T-helper 2 cell treated with Interferon-gamma antibody and Interleukin-4, amounts not matched to agents 5 μg/mL and 100 μg/mL, for 36 hours (primary cell): ENCODE measurements at regions not wholly inside any gene's neighbourhood (a gene's known extent, or its start where the extent isn't known, plus 50 kb on each side); places are given as distances from the start of the nearest gene placed in this dataset.
"Not testable (repeated sequence)": the region's sequence is repeated elsewhere in the genome, so short reads cannot be mapped to it uniquely, and the experiment has no call there.

Experiments used
- DNase-seq: peaks from one replicate; pipeline ENCODE4 v3.0.0; 2021; ENCODE audit warnings: low spot score
- H3K27ac Mint-ChIP-seq: one replicate; pipeline ENCODE4 v1.8.0; 2021; ENCODE audit warnings: mild to moderate bottlenecking, mixed read lengths
- H3K27me3 Mint-ChIP-seq: one replicate; pipeline ENCODE4 v1.8.0; 2021; ENCODE audit warnings: low read depth, mixed read lengths
- H3K36me3 Mint-ChIP-seq: one replicate; pipeline ENCODE4 v1.8.0; 2021; ENCODE audit warnings: low read depth, mixed read lengths
- H3K4me1 Mint-ChIP-seq: one replicate; pipeline ENCODE4 v1.8.0; 2021; ENCODE audit warnings: low read depth, mixed read lengths
- H3K4me3 Mint-ChIP-seq: one replicate; pipeline ENCODE4 v1.8.0; 2022; ENCODE audit warnings: mild to moderate bottlenecking, moderate library complexity, mixed read lengths
- H3K9me3 Mint-ChIP-seq: one replicate; pipeline ENCODE4 v1.8.0; 2021; ENCODE audit warnings: mixed read lengths

DNA sequence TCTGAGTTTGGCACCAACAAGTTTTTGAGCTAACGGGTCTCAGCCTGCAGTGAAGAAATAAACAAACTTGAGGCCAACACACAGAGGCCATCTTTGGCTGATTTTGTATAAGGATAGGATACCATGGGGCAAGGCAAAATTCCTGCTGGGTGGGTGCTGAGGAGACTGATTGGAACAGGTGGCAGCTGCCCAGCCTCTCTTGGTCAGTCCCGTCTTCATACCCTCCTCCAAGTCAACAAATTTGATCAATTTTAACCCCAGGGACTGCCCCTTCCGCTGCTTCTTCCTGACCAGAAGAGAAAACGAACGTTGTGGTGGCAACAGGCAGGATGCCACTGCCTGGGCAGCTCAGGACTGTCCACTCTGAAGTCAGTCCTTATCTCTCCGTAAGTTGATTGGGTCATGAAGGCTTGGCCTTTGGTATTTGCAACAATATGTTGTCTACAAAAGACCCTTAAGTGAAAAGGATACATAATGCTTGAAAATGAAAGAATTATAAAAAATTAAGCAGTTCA is 139.3 kb downstream of the SPP2 start:
- Mint-ChIP-seq H3K27ac (no peak overlapping the region), H3K4me1 (peaks cover 4% of the 10 kb centered on the region), H3K9me3 (peaks cover 3% of the 10 kb centered on the region), H3K36me3 (no peaks in the 10 kb centered on the region), H3K27me3 (peaks cover 50% of the 10 kb centered on the region), H3K4me3 (no peak overlapping the region)
- no peak for DNase-seq

DNA sequence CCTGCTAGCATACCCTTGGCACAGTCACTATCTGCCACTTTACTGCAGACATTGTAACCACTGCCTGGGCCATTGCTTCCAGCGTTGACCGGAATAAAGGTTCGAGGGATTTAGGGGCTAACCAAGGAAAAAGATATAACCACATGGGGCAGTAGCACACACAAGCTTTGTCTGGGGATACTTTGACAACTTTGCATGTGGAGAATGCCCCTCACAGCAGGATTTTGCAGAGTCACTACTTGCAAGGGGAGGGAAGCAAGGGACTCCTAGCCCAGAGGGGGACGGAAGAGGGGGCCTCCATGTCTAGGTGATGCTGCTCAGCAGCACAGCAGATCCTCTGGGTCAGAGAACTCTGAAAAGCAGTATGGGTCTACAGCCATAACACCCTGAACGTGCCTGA is 138.7 kb downstream of the SPP2 start:
- DNase-seq = no peak
- H3K36me3 Mint-ChIP-seq = no peaks in the 10 kb centered on the region
- H3K4me1 Mint-ChIP-seq = peaks cover 4% of the 10 kb centered on the region
- no peak overlapping the region for H3K4me3 Mint-ChIP-seq
- peaks cover 53% of the 10 kb centered on the region for H3K27me3 Mint-ChIP-seq
- H3K27ac Mint-ChIP-seq = no peak overlapping the region
- H3K9me3 Mint-ChIP-seq = peaks cover 3% of the 10 kb centered on the region

DNA sequence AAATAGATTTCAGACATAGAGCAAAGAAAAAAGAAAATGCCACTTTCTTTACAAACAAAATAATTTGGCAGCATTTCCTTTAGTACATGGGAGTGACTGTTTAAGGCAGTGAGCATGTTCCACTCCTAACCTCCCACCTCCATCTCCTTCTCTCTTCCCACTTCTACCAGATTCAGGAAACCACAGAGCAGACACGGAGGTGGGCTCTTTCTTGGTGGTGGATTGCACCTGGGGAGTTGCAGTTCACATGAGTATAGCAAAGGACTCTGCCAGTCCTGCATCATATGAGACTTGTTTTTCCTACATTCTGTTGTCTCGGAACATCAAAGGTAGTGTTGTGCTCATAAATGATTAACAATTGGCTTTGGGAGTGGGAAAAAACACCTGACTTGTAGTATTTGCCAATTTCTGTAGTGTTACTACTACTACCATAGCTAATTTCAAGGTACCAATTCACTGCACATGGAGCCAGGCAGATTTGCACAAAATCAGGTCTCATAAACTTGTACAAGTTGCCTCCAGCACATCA is 137.2 kb downstream of the SPP2 start:
- no peak for DNase-seq
- no peak overlapping the region for H3K4me3 Mint-ChIP-seq
- H3K9me3 Mint-ChIP-seq = no peaks in the 10 kb centered on the region
- H3K36me3 Mint-ChIP-seq = no peaks in the 10 kb centered on the region
- H3K27me3 Mint-ChIP-seq = peaks cover 59% of the 10 kb centered on the region
- H3K27ac Mint-ChIP-seq = no peak overlapping the region
- H3K4me1 Mint-ChIP-seq = peaks cover 4% of the 10 kb centered on the region

DNA sequence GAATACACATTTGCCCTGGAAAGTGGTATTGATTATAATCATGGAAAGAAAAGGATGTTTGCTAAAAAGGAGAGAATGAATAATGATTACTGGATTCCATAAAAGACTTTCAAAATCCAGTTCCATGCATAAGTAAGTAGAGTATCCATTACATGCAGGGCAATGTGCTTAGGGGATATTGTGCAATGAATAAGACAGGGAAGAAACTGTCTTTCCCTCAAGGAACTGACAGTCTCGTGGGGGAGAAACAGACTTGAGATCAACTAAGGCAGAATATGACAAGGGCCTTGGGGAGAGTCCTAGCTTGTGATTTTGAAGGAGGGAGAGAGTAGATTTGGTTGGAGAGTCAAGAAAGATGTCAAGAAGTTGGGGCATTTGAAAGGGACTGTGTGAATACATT is 130.6 kb downstream of the SPP2 start:
- Mint-ChIP-seq H3K9me3 (no peaks in the 10 kb centered on the region), H3K4me1 (peaks cover 1% of the 10 kb centered on the region), H3K27me3 (peaks cover 64% of the 10 kb centered on the region), H3K27ac (no peak overlapping the region), H3K4me3 (no peak overlapping the region), H3K36me3 (no peaks in the 10 kb centered on the region)
- no peak for DNase-seq

DNA sequence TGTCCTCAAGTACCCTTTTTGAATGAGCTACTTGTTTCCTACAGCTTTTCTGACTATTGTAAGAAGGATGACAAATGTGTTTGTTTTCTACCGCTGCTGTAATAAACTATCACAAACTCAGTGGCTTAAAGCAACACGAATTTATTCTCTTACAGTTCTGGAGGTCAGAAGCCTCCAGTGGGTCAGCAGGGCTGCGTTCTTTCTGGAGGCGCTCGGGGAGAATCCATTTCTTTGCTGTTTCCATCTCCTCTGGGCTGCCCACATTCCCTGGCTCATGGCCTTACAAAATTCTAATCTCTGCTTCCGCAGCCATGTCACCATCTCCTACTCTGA is 128.5 kb downstream of the SPP2 start:
- Mint-ChIP-seq H3K36me3 (no peaks in the 10 kb centered on the region), H3K4me1 (peaks cover 1% of the 10 kb centered on the region), H3K27me3 (peaks cover 55% of the 10 kb centered on the region), H3K9me3 (no peaks in the 10 kb centered on the region), H3K27ac (no peak overlapping the region), H3K4me3 (no peak overlapping the region)
- DNase-seq = no peak

DNA sequence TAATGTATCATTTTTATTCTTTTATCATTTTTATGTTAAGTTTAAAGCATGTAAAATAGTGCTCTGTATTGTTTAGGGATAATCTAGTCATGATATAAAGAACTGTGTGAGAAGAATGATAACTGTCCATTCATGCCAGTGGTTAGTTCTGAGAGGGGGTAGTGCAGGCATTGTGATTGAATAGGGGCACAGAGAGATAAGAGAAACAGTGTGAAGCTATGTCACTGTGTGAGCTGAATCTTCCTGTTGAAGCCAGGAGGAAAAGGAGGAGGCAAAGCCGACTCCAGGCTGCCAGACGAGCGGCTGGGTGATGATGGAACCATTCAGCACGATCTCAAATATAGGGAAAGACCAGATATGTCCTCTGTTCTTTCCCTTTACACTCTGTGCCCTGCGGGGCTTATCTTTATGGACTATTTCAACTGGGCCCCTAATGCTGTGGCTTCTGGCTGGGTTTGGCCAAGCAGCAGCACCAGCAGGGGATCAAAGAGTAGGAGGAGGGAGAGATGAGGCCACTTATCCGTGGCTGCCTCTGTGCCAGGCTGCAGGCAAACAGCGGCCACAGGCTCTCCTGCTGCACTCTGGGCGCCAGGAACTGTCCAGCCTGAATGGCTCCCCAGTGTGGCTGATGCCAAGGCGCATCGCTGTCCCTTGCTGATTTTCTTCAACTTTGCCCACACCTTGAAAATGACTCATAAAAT is 128.0 kb downstream of the SPP2 start:
- H3K27ac Mint-ChIP-seq = no peak overlapping the region
- H3K27me3 Mint-ChIP-seq = peaks cover 51% of the 10 kb centered on the region
- peaks cover 1% of the 10 kb centered on the region for H3K4me1 Mint-ChIP-seq
- no peak for DNase-seq
- H3K4me3 Mint-ChIP-seq = no peak overlapping the region
- no peaks in the 10 kb centered on the region for H3K36me3 Mint-ChIP-seq
- no peaks in the 10 kb centered on the region for H3K9me3 Mint-ChIP-seq

DNA sequence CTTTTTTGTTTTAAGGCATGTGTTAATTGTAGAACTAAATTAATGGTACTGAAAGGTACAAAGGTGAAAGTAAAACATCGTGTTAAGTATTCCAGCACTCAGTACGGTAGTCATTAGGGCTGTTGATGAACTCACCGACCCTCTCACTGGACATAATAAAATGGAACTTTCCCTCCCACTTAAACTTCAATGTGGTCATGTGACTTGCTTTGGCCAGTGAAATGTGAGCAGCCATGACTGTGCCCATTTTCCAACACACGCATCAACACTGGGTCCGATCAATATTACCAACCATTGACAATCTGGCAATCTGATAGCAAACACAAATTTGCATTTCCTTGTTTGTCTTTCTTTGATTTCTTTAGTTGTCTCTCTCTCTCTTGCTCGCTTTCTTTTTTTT is 125.1 kb downstream of the SPP2 start:
- H3K4me1 Mint-ChIP-seq = peaks cover 7% of the 10 kb centered on the region
- no peaks in the 10 kb centered on the region for H3K36me3 Mint-ChIP-seq
- H3K4me3 Mint-ChIP-seq = no peak overlapping the region
- no peak overlapping the region for H3K27ac Mint-ChIP-seq
- DNase-seq = no peak
- H3K9me3 Mint-ChIP-seq = no peaks in the 10 kb centered on the region
- H3K27me3 Mint-ChIP-seq = peaks cover 34% of the 10 kb centered on the region

DNA sequence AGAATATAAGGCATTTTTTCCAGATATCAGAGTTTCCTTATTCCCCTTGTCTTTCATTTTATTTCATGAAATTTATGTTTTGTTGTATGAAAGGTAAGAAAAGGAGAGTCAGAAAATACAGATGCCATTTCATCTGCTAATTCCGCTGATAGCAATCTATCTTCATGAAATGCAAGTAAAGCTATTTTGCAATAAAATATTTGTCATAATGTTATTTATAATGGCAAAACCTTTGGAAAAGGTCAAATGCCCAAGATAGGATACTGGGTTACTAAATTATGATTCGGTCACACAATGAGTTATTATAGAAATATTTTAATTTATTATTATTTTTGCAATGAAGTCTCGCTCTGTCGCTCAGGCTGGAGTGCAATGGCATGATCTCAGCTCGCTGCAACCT is 124.2 kb downstream of the SPP2 start:
- no peak for DNase-seq
- H3K27ac Mint-ChIP-seq = no peak overlapping the region
- H3K36me3 Mint-ChIP-seq = no peaks in the 10 kb centered on the region
- H3K9me3 Mint-ChIP-seq = no peaks in the 10 kb centered on the region
- H3K4me1 Mint-ChIP-seq = peaks cover 7% of the 10 kb centered on the region
- H3K4me3 Mint-ChIP-seq = no peak overlapping the region
- peaks cover 26% of the 10 kb centered on the region for H3K27me3 Mint-ChIP-seq

DNA sequence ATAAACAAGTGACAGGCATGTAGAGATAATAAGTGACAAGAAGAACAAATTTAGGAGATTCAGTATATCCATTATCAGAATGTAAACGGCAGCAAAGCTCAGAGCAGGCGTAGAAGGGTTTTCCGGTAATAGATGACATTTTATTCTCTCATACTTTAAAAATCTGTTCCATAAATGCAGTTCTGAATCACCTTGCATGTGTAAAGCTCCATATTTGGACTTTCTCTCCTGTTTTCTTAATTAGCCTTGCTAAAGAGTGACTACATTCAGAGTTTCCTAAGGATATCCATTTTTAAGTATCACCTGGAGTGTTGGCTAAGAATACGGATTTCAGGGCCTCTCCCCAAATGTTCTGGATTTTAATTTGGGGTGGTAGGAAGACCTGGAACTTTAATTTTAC is 122.0 kb downstream of the SPP2 start:
- H3K27ac Mint-ChIP-seq = no peak overlapping the region
- no peak overlapping the region for H3K4me3 Mint-ChIP-seq
- H3K9me3 Mint-ChIP-seq = no peaks in the 10 kb centered on the region
- peaks cover 15% of the 10 kb centered on the region for H3K27me3 Mint-ChIP-seq
- no peak for DNase-seq
- H3K4me1 Mint-ChIP-seq = peaks cover 6% of the 10 kb centered on the region
- no peaks in the 10 kb centered on the region for H3K36me3 Mint-ChIP-seq

DNA sequence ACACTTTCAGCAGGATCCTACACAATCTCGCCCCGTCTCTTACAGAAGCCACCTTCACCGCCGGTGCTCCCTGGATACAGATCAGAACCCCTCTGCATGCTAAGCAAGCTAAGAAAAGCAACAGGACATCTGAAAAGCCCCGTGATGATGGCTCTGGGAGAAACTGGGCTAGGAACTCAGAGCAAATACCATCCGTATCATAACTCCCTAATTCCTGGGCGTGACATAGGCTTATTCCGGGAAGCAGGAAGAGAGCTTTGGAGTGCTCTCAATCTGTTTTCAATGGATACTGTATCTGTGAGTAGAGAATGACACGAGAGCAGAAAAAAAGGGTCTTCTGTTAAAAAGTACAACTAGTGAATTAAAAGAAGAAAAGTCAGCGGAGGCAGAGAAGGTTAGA is 121.6 kb downstream of the SPP2 start:
- Mint-ChIP-seq H3K4me3 (no peak overlapping the region), H3K27me3 (peaks cover 15% of the 10 kb centered on the region), H3K4me1 (peaks cover 6% of the 10 kb centered on the region), H3K36me3 (no peaks in the 10 kb centered on the region), H3K9me3 (no peaks in the 10 kb centered on the region), H3K27ac (no peak overlapping the region)
- no peak for DNase-seq

DNA sequence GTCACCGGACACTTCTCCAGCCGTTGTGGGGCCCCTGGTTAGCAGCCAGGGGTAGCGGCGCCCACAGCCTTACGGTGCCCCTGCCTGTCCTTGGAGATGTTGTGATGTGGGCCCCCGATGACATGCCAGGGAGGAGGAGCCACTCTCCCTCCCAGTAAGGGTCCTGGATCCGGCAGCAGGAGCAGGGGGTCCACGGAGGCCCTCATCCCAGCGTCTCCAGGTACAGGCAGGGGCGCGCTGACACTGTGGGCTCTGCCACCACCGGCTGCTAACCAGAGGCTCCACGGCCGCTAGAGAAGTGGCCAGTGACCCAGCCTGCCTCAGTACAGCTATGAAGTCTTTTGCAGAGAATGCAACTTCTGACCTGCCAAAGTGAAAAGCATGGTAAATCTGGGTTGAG is 121.2 kb downstream of the SPP2 start:
- H3K9me3 Mint-ChIP-seq = no peaks in the 10 kb centered on the region
- H3K4me1 Mint-ChIP-seq = peaks cover 6% of the 10 kb centered on the region
- H3K27ac Mint-ChIP-seq = no peak overlapping the region
- no peaks in the 10 kb centered on the region for H3K36me3 Mint-ChIP-seq
- no peak overlapping the region for H3K4me3 Mint-ChIP-seq
- no peak for DNase-seq
- H3K27me3 Mint-ChIP-seq = peaks cover 15% of the 10 kb centered on the region

DNA sequence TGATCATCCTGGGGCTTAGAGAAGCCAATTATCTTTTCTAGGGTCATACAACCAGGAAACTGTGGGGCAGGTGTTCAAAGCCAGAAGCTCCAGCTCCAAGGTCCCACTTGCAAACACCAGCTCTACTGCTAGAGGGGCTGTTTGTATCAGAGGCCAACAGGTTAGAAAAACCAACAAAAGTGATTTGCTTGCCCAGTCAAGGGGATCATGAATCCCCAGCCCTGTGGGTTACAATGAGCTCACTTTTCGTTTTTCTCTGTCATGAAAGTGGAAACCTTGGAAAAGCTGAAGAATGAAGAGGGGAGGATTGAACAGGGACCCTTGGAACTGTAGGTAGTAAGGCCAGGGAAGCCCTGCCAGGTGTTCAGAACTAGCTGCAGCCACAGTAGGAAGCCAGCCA is 119.2 kb downstream of the SPP2 start:
- Mint-ChIP-seq H3K27me3 (peaks cover 6% of the 10 kb centered on the region), H3K27ac (no peak overlapping the region), H3K4me3 (no peak overlapping the region), H3K4me1 (peaks cover 10% of the 10 kb centered on the region), H3K9me3 (no peaks in the 10 kb centered on the region), H3K36me3 (no peaks in the 10 kb centered on the region)
- no peak for DNase-seq

DNA sequence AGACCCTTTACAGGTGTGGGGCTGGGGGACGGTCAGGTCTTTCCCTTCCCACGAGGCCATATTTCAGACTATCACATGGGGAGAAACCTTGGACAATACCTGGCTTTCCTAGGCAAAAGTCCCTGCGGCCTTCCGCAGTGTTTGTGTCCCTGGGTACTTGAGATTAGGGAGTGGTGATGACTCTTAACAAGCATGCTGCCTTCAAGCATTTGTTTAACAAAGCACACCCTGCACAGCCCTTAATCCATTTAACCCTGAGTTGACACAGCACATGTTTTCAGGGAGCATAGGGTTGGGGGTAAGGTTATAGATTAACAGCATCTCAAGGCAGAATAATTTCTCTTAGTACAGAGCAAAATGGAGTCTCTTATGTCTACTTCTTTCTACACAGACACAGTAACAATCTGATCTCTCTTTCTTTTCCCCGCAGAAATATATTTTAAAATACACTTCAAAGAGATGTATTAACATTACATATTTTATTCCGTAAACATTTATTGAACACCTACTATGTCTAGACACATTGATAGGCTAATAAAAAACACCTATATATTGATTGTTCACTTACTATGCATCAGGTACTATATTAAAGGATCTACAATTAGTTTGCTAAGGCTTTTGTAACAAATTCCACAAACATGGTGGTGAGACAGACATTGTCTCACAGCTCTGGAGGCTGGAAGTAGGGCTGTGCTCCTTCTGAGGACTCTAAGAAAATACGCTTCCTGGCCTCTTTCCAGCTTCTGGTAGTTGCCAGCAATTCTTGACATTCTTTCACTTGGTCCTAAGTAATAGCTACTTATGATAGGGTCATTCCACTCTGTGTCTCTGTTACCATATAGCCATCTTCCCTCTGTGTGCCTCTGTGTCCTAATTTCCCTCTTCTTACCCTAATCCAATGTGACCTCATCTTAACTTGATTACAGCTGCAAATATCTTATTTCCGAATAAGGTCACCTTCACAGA is 118.4 kb downstream of the SPP2 start:
- not testable (repeated sequence) for H3K36me3 Mint-ChIP-seq, H3K27ac Mint-ChIP-seq, H3K27me3 Mint-ChIP-seq, H3K4me3 Mint-ChIP-seq, H3K9me3 Mint-ChIP-seq, DNase-seq
- H3K4me1 Mint-ChIP-seq = peaks cover 13% of the 10 kb centered on the region

DNA sequence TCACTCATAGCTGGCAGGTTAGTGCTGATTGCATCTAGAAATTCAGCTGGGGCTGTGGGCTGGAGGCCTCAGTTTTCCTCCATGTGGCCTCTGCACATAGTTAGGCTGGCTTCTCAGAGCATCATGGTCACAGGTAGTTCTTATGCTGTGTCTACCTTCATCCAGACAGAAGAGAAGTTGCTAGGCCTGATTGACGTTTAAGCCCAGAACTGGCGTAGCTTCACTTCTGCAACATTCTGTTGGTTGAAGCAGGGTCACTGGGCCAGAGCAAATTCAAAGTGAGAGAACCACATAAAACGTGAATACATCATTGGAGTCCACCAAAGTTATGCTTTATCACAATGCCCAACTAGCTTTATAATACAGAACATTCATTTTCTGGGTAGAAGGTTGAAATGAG is 116.0 kb downstream of the SPP2 start:
- Mint-ChIP-seq H3K9me3 (no peaks in the 10 kb centered on the region), H3K4me1 (peaks cover 22% of the 10 kb centered on the region), H3K36me3 (no peaks in the 10 kb centered on the region), H3K27me3 (peaks cover 6% of the 10 kb centered on the region), H3K4me3 (no peak overlapping the region), H3K27ac (no peak overlapping the region)
- no peak for DNase-seq
